Left ventricle myocardium inferior (tissue), 1 donor: ENCODE measurements at regions not wholly inside any gene's neighbourhood (a gene's known extent, or its start where the extent isn't known, plus 50 kb on each side); places are given as distances from the start of the nearest gene placed in this dataset.
"Not testable (repeated sequence)": the region's sequence is repeated elsewhere in the genome, so short reads cannot be mapped to it uniquely, and the experiment has no call there.

Source experiments
- DNase-seq: peaks from one replicate; pipeline ENCODE4 v3.0.0-alpha.2; 2020
- H3K27ac ChIP-seq: fragments of 200-600 bp; replicated peaks from 2 replicates; pipeline ENCODE4 v1.8.0; 2021
- H3K27me3 ChIP-seq: fragments of 200-600 bp; 2 replicates; pipeline ENCODE4 v1.8.0; 2021; ENCODE audit warnings: low read depth
- H3K36me3 ChIP-seq: fragments of 200-600 bp; 2 replicates; pipeline ENCODE4 v1.8.0; 2021
- H3K4me1 ChIP-seq: fragments of 200-600 bp; 2 replicates; pipeline ENCODE4 v1.8.0; 2021
- H3K4me3 ChIP-seq: fragments of 200-600 bp; 2 replicates; pipeline ENCODE4 v1.8.0; 2021; ENCODE audit warnings: mild to moderate bottlenecking, moderate library complexity
- H3K9me3 ChIP-seq: fragments of 200-600 bp; replicated peaks from 2 replicates; pipeline ENCODE4 v1.8.0; 2021
- intact Hi-C: fragments of 100-400 bp; cut with micrococcal nuclease; formaldehyde crosslinking; loops from one replicate; pipeline ENCODE4 v1.11.0; 2022
- TF ChIP-seq, protein P1 (sequence below): fragments of 200-600 bp; IDR thresholded peaks from 2 replicates; pipeline ENCODE4 v1.8.0; 2021; ENCODE audit warnings: antibody characterized with exemption, mild to moderate bottlenecking, borderline replicate concordance
- donor health status: DM: no; HTN: yes; CAD: no; lungs with severe emphysema.

DNA sequence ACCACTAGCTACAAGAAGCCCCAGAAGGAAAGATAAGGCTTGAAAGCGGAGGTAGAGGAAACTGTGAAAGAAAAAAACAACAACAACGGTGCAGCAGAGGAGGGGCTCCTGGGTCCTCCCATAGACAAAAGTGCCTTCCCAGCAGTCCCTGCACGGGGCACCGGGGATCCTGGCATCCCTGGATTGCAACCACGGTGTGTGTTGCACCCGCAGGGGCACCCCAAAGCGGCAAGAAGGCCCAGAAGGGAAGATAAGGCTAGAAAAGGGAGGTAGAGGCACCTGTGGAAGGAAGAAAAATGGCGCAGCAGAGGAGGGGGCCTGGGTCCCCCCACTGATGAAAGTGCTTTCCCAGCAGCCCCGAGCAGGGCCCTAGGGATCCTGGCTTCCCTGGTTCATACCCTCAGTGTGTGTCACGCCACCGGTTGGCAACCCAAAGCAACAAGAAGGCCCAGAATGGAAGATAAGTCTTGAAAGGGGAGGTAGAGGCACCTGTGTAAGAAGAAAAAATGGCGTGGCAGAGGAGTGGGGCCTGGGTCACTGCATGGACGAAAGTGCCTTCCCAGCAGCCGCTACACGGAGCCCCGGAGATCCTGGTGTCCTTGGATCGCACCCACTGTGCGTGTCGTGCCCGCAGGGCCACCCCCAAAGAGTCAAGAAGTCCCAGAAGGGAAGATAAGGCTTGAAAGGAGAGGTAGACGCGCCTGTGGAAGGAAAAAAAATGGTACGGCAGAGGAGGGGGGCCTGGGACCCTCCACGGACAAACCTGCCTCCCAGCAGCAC lies 281.0 kb downstream of the ALG10 start:
- Histone ChIP-seq H3K9me3 (peaks cover 31% of the 10 kb centered on the region), H3K27me3 (peaks cover 16% of the 10 kb centered on the region), H3K36me3 (no peaks in the 10 kb centered on the region), H3K4me3 (no peak overlapping the region), H3K4me1 (no peaks in the 10 kb centered on the region), H3K27ac (no peak overlapping the region)
- intact Hi-C loops: no loop called here
- TF ChIP-seq, protein P1, sequence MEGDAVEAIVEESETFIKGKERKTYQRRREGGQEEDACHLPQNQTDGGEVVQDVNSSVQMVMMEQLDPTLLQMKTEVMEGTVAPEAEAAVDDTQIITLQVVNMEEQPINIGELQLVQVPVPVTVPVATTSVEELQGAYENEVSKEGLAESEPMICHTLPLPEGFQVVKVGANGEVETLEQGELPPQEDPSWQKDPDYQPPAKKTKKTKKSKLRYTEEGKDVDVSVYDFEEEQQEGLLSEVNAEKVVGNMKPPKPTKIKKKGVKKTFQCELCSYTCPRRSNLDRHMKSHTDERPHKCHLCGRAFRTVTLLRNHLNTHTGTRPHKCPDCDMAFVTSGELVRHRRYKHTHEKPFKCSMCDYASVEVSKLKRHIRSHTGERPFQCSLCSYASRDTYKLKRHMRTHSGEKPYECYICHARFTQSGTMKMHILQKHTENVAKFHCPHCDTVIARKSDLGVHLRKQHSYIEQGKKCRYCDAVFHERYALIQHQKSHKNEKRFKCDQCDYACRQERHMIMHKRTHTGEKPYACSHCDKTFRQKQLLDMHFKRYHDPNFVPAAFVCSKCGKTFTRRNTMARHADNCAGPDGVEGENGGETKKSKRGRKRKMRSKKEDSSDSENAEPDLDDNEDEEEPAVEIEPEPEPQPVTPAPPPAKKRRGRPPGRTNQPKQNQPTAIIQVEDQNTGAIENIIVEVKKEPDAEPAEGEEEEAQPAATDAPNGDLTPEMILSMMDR: no peak
- no peak for DNase-seq

DNA sequence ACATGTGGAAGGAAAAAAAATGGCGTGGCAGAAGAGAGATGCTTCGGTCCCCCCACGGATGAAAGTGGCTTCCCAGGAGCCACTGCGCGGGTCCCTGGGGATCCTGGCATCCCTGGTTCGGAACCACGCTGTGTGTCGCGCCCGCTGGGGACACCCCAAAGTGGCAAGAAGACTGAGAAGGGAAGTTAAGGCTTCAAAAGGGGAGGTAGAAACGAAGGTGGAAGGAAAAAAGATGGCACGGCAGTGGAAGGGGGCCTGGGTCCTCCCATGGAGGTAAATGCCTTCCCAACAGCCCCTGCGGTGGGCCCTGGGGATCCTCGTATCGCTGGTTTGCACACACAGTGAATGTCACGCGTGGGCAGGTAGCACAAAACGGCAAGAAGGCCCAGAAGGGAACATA lies 281.7 kb downstream of the ALG10 start:
- H3K9me3 ChIP-seq: peaks cover 38% of the 10 kb centered on the region
- TF ChIP-seq, protein P1: no peak
- no peak overlapping the region for H3K4me3 ChIP-seq
- no peaks in the 10 kb centered on the region for H3K36me3 ChIP-seq
- no peak overlapping the region for H3K27ac ChIP-seq
- peaks cover 12% of the 10 kb centered on the region for H3K27me3 ChIP-seq
- intact Hi-C loops: no loop called here
- no peak for DNase-seq
- H3K4me1 ChIP-seq: no peaks in the 10 kb centered on the region

DNA sequence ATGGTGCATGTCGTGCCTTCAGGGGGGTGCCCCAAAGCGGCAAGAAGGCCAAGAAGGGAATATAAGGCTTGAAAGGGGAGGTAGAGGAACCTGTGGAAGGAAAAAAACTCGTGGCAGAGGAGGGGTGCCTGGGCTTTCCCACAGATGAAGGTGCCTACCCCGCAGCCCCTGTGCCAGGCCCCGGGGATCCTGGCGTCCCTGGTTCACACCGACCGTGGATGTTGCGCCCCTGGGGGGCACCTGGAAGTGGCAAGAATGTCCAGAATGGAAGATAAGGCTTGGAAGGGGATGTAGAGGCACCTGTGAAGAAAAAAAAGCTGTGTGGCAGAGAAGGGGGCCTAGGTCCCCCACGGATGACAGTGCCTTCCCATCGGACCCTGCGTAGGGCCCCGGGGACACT lies 282.2 kb downstream of the ALG10 start:
- Histone ChIP-seq H3K9me3 (peaks cover 44% of the 10 kb centered on the region), H3K4me1 (no peaks in the 10 kb centered on the region), H3K36me3 (no peaks in the 10 kb centered on the region), H3K4me3 (no peak overlapping the region), H3K27ac (no peak overlapping the region), H3K27me3 (peaks cover 7% of the 10 kb centered on the region)
- no peak for DNase-seq
- TF ChIP-seq, protein P1: no peak
- intact Hi-C loops: no loop called here

DNA sequence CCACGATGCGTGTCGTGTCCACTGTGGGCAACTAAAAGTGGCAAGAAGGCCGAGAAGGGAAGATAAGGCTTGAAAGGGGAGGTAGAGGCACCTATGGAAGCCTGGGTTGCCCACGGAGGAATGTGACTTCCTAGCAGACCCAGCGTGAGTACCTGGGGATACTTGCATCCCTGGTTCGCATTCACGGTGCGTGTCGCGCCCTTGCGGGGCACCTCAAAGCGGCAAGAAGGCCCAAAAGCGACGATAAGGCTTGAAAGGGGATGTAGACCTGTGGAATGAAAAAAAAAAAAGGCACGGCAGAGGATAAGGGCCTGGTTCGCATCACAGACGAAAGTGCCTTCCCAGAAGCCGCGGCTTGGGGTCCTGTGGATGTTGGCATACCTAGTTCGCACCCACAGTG lies 282.9 kb downstream of the ALG10 start:
- H3K27me3 ChIP-seq: peaks cover under 1% of the 10 kb centered on the region
- TF ChIP-seq, protein P1: no peak
- DNase-seq: no peak
- H3K27ac ChIP-seq: no peak overlapping the region
- no peaks in the 10 kb centered on the region for H3K36me3 ChIP-seq
- no peak overlapping the region for H3K4me3 ChIP-seq
- intact Hi-C loops: no loop called here
- H3K4me1 ChIP-seq: no peaks in the 10 kb centered on the region
- H3K9me3 ChIP-seq: peaks cover 49% of the 10 kb centered on the region

DNA sequence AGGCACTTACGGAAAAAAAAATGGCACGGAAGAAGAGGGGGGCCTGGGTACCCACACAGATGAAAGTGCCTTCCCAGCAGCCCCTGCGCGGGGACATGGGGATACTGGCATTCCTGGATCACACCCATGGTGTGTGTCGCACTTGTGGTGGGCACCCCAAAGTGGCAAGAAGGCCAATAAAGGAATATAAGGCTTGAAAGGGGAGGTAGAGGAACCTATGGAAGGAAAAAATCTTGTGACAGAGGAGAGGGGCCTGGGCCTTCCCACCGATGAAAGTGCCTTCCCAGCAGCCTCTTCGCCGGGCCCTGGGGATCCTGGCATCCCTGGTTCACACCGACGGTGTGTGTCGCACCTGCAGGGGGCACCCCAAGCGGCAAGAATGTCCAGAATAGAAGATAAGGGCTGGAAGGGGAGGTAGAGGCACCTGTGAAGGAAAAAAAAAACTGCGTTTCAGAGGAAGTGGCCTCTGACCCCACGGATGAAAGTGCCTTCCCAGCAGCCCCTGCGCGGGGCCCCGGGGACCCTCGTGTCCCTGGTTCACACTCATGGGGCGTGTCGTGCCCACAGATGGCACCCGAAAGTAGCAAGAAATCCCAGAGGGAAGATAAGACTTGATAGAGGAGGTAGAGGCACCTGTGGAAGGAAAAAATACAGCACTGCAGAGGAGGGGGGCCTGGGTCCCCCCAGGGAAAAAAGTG lies 284.0 kb downstream of the ALG10 start:
- Histone ChIP-seq H3K4me3 (no peak overlapping the region), H3K36me3 (no peaks in the 10 kb centered on the region), H3K27me3 (no peaks in the 10 kb centered on the region), H3K27ac (no peak overlapping the region), H3K9me3 (peaks cover 51% of the 10 kb centered on the region), H3K4me1 (no peaks in the 10 kb centered on the region)
- TF ChIP-seq, protein P1: no peak
- DNase-seq: no peak
- intact Hi-C loops: no loop called here

DNA sequence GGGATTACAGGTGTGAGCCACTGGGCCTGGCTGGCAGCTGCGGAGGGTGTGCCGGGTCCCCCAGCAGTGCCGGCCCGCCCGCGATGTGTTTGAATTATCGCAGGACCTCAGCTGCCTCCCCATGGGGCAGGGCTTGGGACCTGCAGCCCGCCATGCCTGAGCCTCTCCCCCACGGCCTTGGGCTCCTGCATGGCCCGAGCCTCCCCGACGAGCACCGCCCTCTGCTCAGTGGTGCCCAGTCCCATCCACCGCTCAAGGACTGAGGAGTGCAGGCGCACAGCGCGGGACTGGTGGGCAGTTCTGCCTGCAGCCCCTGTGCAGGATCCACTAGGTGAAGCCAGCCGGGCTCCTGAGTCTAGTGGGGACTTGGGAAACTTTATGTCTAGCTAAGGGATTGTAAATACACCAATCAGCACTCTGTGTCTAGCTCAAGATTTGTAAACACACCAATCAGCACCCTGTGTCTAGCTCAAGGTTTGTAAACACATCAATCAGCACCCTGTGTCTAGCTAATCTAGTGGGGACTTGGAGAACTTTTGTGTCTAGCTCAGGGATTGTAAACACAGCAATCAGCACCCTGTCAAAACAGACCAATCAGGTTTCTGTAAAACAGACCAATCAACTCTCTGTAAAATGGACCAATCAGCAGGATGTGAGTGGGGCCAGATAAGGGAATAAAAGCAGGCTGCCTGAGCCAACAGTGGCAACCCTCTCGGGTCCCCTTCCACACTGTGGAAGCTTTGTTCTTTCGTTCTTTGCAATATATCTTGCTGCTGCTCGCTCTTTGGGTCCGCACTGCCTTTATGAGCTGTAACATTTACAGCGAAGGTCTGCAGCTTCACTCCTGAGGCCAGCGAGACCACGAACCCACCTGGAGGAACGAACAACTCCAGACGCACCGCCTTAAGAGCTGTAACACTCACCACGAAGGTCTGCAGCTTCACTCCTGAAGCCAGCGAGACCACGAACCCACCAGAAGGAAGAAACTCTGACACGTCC lies 287.8 kb downstream of the ALG10 start:
- H3K36me3 ChIP-seq, H3K4me3 ChIP-seq, H3K4me1 ChIP-seq, H3K27me3 ChIP-seq, intact Hi-C loops, H3K27ac ChIP-seq, DNase-seq: not testable (repeated sequence)
- peaks cover 48% of the 10 kb centered on the region for H3K9me3 ChIP-seq
